ENCODE measurements at regions not wholly inside any gene's neighbourhood (a gene's known extent, or its start where the extent isn't known, plus 50 kb on each side); places are given as distances from the start of the nearest gene placed in this dataset.

DNA sequence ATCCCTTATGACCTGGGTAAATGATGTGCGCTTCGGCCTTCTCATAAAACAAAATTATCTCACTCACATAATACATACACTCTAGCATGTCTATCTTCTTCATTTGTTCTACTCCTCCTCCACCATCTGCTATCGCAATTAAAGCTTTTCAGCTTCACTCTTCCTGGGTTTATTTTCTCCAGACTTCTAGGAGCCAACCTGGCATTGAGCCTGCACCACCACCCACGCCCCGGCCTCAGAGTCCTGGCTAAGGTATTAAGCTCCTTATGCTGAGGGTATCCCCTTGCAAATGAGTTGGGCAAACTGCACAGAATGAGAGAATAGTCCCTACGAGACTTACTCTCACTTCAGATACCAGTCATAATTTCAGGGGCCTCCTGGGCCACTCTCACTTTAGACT, 236.1 kb upstream of the CDH12 start:
- Histone ChIP-seq H3K4me3 (no peak overlapping the region), H3K4me1 (no peaks in the 10 kb centered on the region), H3K27me3 (no peaks in the 10 kb centered on the region), H3K27ac (no peak overlapping the region), H3K9me3 (no peaks in the 10 kb centered on the region), H3K36me3 (no peaks in the 10 kb centered on the region)
- DNase-seq, result no peak
- no peak for TF ChIP-seq POLR2A (IDR thresholded peaks at IDR 0.05)
- TF ChIP-seq CTCF (IDR thresholded peaks at IDR 0.05), result no peak

GRCh38 chr5:23084815-23085214, 231.7 kb upstream of the CDH12 start:
- Histone ChIP-seq H3K27ac (no peak overlapping the region), H3K4me1 (no peaks in the 10 kb centered on the region), H3K27me3 (no peaks in the 10 kb centered on the region), H3K9me3 (no peaks in the 10 kb centered on the region), H3K4me3 (no peak overlapping the region), H3K36me3 (no peaks in the 10 kb centered on the region)
- no peak for DNase-seq
- no peak for TF ChIP-seq POLR2A (IDR thresholded peaks at IDR 0.05)
- no peak for TF ChIP-seq CTCF (IDR thresholded peaks at IDR 0.05)

DNA sequence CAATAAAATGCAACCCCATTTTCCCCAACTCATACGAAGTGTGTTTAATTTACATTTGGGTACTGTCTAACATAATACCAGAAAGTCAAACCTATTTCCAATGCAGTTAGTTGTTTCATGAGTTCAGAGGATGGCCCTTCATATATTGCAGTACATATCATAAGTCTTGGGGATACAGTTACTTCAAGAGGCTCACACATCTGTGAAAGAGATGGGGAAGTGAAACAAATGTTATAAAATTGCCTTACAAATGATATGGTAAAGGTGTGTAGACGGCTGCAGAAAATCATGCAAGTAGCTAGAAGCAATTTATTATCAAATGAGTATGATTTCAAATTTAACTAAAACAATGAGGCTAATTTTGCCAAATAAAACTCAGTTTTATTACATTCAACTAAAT, 219.0 kb upstream of the CDH12 start:
- Histone ChIP-seq H3K4me1 (no peaks in the 10 kb centered on the region), H3K9me3 (no peaks in the 10 kb centered on the region), H3K27me3 (no peaks in the 10 kb centered on the region), H3K27ac (no peak overlapping the region), H3K4me3 (no peak overlapping the region), H3K36me3 (no peaks in the 10 kb centered on the region)
- DNase-seq, result no peak
- no peak for TF ChIP-seq CTCF (IDR thresholded peaks at IDR 0.05)
- no peak for TF ChIP-seq POLR2A (IDR thresholded peaks at IDR 0.05)

DNA sequence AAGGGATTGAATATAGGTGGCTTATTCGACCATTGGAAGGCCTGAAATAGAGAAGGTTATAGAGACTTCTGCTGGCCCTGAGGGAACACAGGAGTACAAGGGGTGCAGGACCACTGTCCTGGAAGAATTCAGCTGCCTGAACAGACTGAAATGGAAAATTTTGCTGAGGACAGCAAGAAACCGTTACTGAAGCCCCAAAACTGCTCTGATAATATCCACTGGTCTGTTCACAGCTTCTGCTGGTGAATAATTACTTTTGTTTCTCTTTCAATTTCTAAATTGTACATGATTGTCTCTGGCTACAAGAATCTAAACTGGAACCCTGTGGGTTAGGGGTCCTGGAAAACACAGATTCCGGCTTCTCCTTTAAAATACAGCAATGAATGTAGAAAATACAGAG, 218.5 kb upstream of the CDH12 start:
- TF ChIP-seq CTCF (IDR thresholded peaks at IDR 0.05) (no peak), POLR2A (IDR thresholded peaks at IDR 0.05) (no peak)

DNA sequence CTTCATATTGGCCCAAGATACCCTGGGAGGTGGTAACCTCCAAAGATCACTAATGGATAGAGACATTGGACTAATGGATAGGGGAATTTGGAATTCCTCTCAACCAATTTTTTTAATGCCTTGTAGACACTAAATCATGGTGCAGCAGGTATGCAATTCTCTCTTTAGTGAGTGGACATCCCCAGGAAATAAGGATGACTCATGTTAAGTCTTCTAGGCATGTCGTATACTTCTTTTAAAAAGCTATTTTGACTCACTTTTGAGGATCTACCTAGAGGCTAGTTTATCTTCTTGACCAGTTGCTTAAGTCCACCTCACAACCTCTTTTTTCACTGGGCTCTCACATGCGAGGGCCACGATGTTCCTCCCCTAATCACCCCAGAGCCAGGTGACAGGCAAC, 211.6 kb upstream of the CDH12 start:
- Histone ChIP-seq H3K9me3 (no peaks in the 10 kb centered on the region), H3K27me3 (no peaks in the 10 kb centered on the region), H3K27ac (no peak overlapping the region), H3K4me1 (no peaks in the 10 kb centered on the region), H3K36me3 (no peaks in the 10 kb centered on the region), H3K4me3 (no peak overlapping the region)
- no peak for TF ChIP-seq POLR2A (IDR thresholded peaks at IDR 0.05)
- no peak for TF ChIP-seq CTCF (IDR thresholded peaks at IDR 0.05)
- DNase-seq, result no peak

More for the DNA sequence above, 218.5 kb upstream of the CDH12 start:
- Histone ChIP-seq H3K36me3 (no peaks in the 10 kb centered on the region), H3K4me3 (no peak overlapping the region), H3K4me1 (no peaks in the 10 kb centered on the region), H3K27ac (no peak overlapping the region), H3K9me3 (no peaks in the 10 kb centered on the region), H3K27me3 (no peaks in the 10 kb centered on the region)
- DNase-seq, result no peak

GRCh38 chr5:23053846-23054245, 200.7 kb upstream of the CDH12 start:
- no peaks in the 10 kb centered on the region for H3K36me3 ChIP-seq
- H3K4me1 ChIP-seq, result no peaks in the 10 kb centered on the region
- H3K9me3 ChIP-seq, result no peaks in the 10 kb centered on the region
- H3K4me3 ChIP-seq, result no peak overlapping the region
- TF ChIP-seq CTCF (IDR thresholded peaks at IDR 0.05) (no peak), POLR2A (IDR thresholded peaks at IDR 0.05) (no peak)
- H3K27ac ChIP-seq, result no peak overlapping the region
- H3K27me3 ChIP-seq, result no peaks in the 10 kb centered on the region
- no peak for DNase-seq
